Cardiac fibroblast (primary cell): ENCODE measurements at regions not wholly inside any gene's neighbourhood (a gene's known extent, or its start where the extent isn't known, plus 50 kb on each side); places are given as distances from the start of the nearest gene placed in this dataset.
A peak's percentile ranks its signal among the peaks of the same experiment; 100 is the strongest.
"Not testable (repeated sequence)": the region's sequence is repeated elsewhere in the genome, so short reads cannot be mapped to it uniquely, and the experiment has no call there.

ENCODE experiments used
- DNase-seq, 2 donors: peaks; one replicate each; pipeline versions ENCODE4 v3.0.0 to v3.0.0-alpha.2; 2010; ENCODE audit warnings: low read depth in 2 of 2
- H3K4me3 ChIP-seq, 2 donors: replicated peaks in 1 of 2; 1 replicate in 1 of 2; 2 replicates in 1 of 2; pipeline ENCODE4 v1.5.1; 2011; ENCODE audit warnings: low read depth in 2 of 2, low read length in 2 of 2, mild to moderate bottlenecking in 2 of 2, moderate library complexity in 1 of 2
- TF ChIP-seq, protein P1 (sequence below): IDR thresholded peaks from one replicate; pipeline ENCODE4 v1.5.1; 2011; ENCODE audit warnings: low read depth, mild to moderate bottlenecking, low read length, inconsistent platforms

DNA sequence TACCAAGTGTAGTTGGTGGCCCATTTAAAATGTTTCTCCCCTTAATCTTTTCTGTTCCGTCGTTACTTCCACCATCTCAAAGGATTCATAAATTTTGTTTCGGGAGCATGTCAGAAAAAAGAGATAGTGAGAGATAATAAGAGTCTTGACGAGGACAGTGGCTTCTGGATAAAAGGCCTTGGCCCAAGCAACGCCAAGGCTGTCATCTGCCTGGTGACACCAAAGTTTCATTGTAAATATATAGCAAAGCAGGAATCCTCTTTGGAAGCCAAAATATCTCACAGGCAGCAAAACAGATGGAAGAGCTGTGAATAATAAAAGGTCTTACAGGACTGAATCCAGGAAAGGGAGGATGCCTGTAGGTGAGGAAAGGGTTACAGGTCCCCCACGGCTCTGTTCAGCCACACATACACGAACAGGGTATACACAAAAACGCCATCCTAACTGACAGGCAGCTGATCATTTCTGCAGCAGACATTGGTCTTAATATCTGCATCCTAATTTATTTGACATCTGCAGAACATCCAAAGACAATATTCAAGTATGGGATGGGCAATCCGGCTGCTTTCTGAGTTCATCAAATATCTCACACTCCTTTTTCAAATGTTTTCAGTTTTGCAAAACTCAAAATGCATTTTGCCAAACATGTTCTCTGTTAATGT, 382.8 kb downstream of the OSR1 start:
- no peak for DNase-seq
- no peak overlapping the region for H3K4me3 ChIP-seq
- TF ChIP-seq, protein P1, sequence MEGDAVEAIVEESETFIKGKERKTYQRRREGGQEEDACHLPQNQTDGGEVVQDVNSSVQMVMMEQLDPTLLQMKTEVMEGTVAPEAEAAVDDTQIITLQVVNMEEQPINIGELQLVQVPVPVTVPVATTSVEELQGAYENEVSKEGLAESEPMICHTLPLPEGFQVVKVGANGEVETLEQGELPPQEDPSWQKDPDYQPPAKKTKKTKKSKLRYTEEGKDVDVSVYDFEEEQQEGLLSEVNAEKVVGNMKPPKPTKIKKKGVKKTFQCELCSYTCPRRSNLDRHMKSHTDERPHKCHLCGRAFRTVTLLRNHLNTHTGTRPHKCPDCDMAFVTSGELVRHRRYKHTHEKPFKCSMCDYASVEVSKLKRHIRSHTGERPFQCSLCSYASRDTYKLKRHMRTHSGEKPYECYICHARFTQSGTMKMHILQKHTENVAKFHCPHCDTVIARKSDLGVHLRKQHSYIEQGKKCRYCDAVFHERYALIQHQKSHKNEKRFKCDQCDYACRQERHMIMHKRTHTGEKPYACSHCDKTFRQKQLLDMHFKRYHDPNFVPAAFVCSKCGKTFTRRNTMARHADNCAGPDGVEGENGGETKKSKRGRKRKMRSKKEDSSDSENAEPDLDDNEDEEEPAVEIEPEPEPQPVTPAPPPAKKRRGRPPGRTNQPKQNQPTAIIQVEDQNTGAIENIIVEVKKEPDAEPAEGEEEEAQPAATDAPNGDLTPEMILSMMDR = no peak

DNA sequence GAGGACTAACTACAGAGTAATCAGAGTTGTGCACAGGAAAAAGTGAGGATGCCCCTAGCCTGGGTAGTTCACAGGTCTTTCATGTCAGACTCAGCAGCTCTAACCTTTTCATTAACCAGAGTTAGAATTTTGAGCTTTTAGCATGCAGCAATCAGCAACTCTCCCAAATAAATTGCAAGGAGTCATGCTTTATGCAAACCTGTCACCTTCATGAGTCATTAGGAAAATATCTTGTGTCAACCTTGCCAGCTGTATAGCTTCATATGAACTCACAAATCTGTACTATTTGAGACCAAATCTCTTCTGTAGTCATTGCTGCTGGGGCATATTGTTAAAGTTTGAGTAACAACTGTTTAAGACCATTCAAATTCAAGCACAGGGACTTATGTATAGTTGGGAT, 382.3 kb upstream of the NT5C1B start:
- peak in 1 of 2 donors; percentile 52 for DNase-seq
- no peak overlapping the region for H3K4me3 ChIP-seq
- TF ChIP-seq, protein P1 = no peak

DNA sequence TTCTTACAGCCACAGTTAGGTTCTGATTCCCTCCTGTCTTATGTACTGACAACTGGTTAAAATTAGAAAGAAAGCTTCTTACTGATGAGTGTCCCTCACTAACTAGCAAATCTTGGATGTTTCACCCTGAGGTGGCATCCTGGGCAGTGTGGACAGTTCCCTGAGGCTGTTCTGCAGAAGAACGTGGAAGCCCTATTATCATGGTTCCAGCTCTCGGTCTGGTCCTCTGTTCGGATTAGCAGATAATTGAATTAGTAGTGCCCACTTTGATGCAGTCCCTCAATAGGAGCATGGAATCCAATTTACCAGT, 381.7 kb upstream of the NT5C1B start:
- H3K4me3 ChIP-seq = no peak overlapping the region
- no peak for DNase-seq
- TF ChIP-seq, protein P1 = no peak

DNA sequence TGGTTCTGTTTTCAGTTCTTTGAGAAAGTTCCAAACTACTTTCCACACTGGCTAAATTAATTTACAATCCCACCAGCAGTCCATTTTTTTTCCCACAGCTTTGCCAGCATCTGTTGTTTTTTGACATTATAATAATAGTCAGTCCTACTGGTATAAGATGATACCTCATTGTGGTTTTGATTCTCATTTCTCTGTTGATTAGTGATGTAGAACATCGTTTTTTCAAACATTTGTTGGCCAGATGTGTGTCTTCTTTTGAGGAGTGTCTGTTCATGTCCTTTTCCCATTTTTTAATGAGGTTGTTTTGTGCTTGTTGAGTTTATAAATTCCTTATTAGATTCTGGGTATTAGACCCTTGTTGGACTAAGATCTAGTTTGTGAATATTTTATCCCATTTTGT, 376.8 kb upstream of the NT5C1B start:
- no peak for DNase-seq
- H3K4me3 ChIP-seq = no peak overlapping the region
- TF ChIP-seq, protein P1 = no peak

DNA sequence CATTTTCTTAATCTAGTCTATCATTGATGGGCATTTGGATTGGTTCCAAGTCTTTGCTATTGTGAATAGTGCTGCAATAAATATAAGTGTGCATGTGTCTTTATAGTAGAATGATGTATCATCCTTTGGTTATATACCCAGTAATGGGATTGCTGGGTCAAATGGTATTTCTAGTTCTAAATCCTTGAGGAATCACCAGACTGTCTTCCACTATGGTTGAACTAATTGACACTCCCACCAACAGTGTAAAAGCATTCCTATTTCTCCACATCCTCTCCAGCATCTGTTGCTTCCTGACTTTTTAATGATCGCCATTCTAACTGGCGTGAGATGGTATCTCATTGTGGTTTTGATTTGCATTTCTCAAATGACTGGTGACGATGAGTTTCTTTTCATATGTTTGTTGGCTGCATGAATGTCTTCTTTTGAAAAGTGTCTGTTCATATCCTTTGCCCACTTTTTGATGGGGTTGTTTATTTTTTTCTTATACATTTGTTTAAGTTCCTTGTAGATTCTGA, 374.4 kb upstream of the NT5C1B start:
- not testable (repeated sequence) for H3K4me3 ChIP-seq, DNase-seq

DNA sequence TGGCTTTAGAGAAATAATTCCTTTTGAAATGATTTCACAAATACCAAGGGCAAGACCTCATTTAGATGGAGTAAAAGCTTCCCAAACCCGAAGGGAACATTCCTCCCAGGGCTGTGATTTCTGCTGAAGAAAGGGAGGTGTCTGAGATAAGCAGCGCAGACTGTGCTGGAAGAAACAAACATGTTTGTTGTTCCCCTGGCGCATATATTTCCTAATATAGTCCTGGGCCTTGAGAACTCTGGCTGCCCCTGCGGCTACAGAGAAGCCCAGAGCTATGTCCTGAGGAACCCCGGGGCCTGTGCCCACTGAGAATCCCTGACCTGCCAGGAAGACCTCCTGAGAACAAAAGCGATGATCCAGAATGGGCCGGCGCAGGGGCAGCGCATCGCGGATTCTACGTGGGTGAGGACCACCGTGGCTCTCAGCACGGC, 372.6 kb upstream of the NT5C1B start:
- peak in 1 of 2 donors; percentile 68 for DNase-seq
- TF ChIP-seq, protein P1 = no peak
- H3K4me3 ChIP-seq = no peak overlapping the region

DNA sequence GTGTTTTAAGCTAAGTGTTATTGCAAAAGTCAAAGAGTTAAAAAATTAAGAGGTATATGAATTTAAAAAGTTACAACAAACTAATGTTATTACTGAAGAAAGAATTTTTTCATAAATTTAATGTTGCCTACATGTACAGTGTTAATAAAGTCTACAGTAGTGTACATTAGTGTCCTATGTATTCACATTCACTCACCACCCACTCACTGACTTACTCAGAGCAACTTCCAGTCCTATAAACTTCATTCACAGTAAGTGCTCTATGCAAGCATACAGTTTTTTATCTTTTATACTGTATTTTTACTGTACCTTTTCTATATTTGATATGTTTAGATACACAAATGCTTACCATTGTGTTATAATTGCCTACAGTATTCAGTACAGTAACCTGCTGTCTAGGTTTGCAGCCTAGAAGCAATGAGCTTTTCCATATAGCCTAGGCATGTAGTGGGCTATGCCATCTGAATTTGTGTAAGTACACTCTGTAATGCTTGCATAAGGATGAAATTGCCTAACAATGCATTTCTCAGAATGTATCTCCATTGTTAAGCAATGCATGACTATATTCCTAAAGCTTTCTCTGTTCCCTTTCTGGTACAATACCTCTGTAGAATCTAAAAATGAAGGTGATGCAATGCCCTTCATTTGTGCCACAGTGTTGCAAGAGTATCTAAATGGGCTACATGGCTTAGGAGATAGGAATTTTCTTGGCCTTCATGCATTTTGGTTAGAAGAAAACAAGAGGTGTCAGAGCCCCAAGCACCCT, 370.8 kb upstream of the NT5C1B start:
- TF ChIP-seq, protein P1 = no peak
- no peak overlapping the region for H3K4me3 ChIP-seq
- peak; percentile 84 to 93 for DNase-seq
